ENCODE measurements at regions not wholly inside any gene's neighbourhood (a gene's known extent, or its start where the extent isn't known, plus 50 kb on each side); places are given as distances from the start of the nearest gene placed in this dataset.

DNA sequence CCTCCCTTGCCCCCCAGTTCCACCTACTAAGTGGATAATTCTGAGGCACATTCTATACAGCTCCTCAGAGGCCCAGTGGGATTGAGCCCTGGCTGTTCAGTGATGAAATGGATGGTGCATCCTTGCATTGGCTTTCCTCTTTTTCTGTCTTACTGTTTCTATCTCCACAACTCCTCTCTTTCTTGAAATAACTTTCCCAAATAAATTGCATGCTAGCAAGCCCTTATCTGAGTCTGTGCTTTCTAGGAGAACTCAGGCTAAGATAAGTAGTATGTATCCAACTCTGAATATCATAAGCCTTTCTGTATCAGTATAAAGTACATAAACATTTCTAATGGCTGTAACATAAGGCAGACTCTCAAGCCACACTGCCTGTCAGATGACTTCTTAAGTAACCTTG lies 603.8 kb upstream of the USP24 start:
- Histone ChIP-seq H3K27me3 (ENCODE audit: control insufficient read depth, insufficient read depth, low read length) (no peaks in the 10 kb centered on the region), H3K4me3 (ENCODE audit: low read length) (no peak overlapping the region), H3K27ac (ENCODE audit: low read length) (no peak overlapping the region), H3K36me3 (ENCODE audit: control insufficient read depth, insufficient read depth, low read length) (no peaks in the 10 kb centered on the region), H3K4me1 (ENCODE audit: control insufficient read depth, insufficient read depth, low read length) (no peaks in the 10 kb centered on the region), H3K9me3 (ENCODE audit: control insufficient read depth, insufficient read depth, low read length) (no peaks in the 10 kb centered on the region)
- Mint-ChIP-seq H3K36me3 (no peaks in the 10 kb centered on the region), H3K9me3 (no peaks in the 10 kb centered on the region), H3K27ac (no peak overlapping the region), H3K27me3 (ENCODE audit: low read depth in 2 of 2) (peaks cover 6 to 10% of the 10 kb centered on the region in 2 donors), H3K4me1 (no peaks in the 10 kb centered on the region), H3K4me3 (no peak overlapping the region)
- no peak for DNase-seq
- no peak for TF ChIP-seq CTCF (IDR thresholded peaks at IDR 0.05)
- no peak for ATAC-seq
- intact Hi-C loops (cut with micrococcal nuclease): no loop called here

DNA sequence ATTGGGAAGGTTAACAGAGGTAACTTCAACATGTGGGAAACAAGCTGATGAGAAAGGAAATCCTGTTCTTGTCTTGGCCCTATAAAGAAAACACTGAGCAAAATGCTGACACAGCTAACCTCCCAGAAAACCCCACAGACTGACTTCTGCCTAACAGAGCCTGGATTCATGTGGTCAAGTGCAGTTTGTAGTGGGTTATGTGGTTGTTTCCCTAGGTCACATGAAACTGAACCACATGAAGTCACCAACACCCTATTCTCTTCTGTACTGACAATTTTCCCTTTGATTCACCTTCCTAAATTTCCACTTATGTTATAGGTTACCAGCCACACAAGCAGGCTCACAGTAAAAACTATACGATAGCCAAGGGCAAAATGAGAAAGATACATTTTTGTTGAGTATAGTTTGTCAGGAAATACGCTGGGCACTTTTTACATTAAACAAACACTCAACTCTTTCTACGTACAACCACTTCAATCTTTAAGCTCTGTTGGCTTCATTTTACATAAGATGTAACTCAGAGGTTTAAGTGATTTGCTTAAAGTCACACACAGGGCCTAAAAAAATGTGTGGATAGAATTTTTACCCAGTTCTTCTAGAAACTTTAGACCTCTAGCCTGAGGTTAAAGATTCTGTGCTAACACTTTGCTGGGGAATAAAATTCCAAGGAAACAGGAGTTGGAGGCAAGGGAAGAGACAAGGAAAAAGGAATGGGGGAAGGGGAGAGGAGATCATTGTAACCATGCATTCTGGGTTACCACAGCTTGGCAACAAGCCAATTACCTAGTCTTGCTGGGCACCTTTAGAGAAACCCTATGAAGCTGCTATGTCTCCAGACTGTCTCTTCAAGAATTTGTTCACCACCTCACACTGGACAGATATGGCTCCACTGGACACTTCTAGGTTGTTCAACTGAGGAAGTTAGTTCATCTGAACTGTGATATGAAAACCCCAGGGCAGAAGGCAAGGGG lies 601.6 kb upstream of the USP24 start:
- Mint-ChIP-seq H3K27ac (no peak overlapping the region), H3K9me3 (no peaks in the 10 kb centered on the region), H3K27me3 (ENCODE audit: low read depth in 2 of 2) (peaks cover 6 to 8% of the 10 kb centered on the region in 2 donors), H3K36me3 (no peaks in the 10 kb centered on the region), H3K4me3 (no peak overlapping the region), H3K4me1 (no peaks in the 10 kb centered on the region)
- 90% methylated on average over 2 of the region's 3 CpGs for WGBS (ENCODE audit: insufficient coverage)
- Histone ChIP-seq H3K9me3 (ENCODE audit: control insufficient read depth, insufficient read depth, low read length) (no peaks in the 10 kb centered on the region), H3K4me1 (ENCODE audit: control insufficient read depth, insufficient read depth, low read length) (no peaks in the 10 kb centered on the region), H3K27me3 (ENCODE audit: control insufficient read depth, insufficient read depth, low read length) (no peaks in the 10 kb centered on the region), H3K4me3 (ENCODE audit: low read length) (no peak overlapping the region), H3K36me3 (ENCODE audit: control insufficient read depth, insufficient read depth, low read length) (no peaks in the 10 kb centered on the region), H3K27ac (ENCODE audit: low read length) (no peak overlapping the region)
- DNase-seq (peak in 1 of 2 donors; percentile 4), ATAC-seq (no peak)
- TF ChIP-seq CTCF (IDR thresholded peaks at IDR 0.05): no peak
- intact Hi-C loops (cut with micrococcal nuclease): no loop called here

DNA sequence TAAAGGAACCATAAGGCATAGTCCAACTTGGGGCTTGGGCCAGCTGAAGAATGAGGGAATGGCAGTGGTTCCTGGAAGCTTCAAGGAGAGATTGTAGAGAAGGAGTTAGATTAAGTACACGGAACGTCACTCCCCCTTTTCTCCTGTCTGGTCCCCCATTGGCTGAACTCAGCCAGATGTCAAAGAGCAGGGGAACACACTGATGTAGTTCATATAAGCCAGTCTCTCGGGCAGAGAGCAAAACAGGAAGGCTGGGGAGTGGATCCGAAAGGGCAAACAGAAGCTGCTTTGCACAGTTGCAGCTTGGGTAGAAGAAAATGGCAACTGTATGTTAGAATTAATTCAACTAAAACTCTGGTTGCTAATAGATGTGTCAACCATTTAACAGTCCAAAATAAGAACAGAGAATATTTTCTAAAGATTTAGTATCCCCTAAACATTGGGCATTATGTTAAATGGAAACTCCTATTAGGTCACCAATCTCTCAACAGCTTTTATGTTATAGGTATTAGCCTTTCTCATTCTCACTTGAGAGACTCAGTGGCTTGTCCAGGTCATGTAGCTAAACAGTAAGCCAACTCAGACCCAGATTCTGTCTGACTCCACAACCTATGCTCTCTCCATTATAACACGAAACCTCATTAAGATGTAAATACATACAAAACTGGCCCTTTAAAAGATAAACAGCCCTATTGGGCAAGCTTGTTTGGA lies 600.7 kb upstream of the USP24 start:
- Mint-ChIP-seq H3K9me3 (no peaks in the 10 kb centered on the region), H3K27ac (no peak overlapping the region), H3K4me3 (no peak overlapping the region), H3K4me1 (no peaks in the 10 kb centered on the region), H3K27me3 (ENCODE audit: low read depth in 2 of 2) (peaks cover 0 to 6% of the 10 kb centered on the region in 2 donors), H3K36me3 (no peaks in the 10 kb centered on the region)
- ATAC-seq (no peak), DNase-seq (no peak)
- WGBS (ENCODE audit: insufficient coverage): 68% methylated on average over 4 of the region's 5 CpGs
- no peak for TF ChIP-seq CTCF (IDR thresholded peaks at IDR 0.05)
- H3K27me3 ChIP-seq (ENCODE audit: control insufficient read depth, insufficient read depth, low read length): no peaks in the 10 kb centered on the region
- no peaks in the 10 kb centered on the region for H3K36me3 ChIP-seq (ENCODE audit: control insufficient read depth, insufficient read depth, low read length)
- no peaks in the 10 kb centered on the region for H3K4me1 ChIP-seq (ENCODE audit: control insufficient read depth, insufficient read depth, low read length)
- intact Hi-C loops (cut with micrococcal nuclease): no loop called here
- no peak overlapping the region for H3K27ac ChIP-seq (ENCODE audit: low read length)
- H3K9me3 ChIP-seq (ENCODE audit: control insufficient read depth, insufficient read depth, low read length): no peaks in the 10 kb centered on the region
- no peak overlapping the region for H3K4me3 ChIP-seq (ENCODE audit: low read length)
